ENCODE measurements at regions not wholly inside any gene's neighbourhood (a gene's known extent, or its start where the extent isn't known, plus 50 kb on each side); places are given as distances from the start of the nearest gene placed in this dataset.

DNA sequence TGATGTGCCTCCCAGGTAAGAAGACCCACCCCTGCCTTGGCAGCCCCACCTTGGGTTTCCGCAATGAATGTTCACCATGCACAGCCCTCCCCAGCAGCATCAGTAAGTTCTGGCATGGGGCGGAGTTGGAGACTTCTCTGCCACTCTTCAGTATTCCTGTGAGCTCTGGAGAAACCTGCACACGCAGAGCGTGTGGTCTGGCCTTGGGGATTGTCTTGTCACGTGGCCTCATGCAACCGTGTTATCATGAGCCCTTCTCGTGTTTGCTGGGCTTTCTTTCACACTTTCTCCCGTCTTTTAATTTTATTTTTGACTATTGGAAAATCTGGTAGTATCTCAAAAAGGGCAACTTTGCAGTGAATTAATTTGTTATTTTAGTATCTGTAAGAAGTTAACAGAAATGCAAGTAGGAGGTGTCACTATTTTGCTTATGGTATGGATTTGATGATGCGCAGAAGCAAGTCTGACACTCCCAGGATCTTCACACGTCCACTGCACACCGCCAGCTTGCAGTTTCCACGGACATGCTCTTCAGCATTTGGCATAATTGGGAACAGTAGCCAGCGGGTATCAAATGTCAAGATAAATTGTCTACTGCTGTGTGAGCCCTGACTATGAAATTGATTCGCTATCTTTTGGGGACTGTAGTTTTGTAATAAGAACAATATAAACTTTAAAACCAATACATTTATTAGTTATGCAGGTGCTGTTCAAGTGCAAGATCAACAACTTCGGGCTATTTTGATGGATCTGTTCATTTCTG lies 463.5 kb downstream of the QKI start:
- ChIA-PET CTCF (ENCODE audit: low intra/inter-chr PET ratio, low total read pairs) (no interaction called here), POLR2A (no interaction called here)
- intact Hi-C loops (cut with micrococcal nuclease; ENCODE audit: unreplicated experiment) (no loop called here), in situ Hi-C loops (cut with HindIII; ENCODE audit: extremely low pct_ligation_motif_present, low pct_unique_long_range_greater_than_20kb) (no loop called here)
- TF ChIP-seq ZNF703 (CRISPR knock-in tag; IDR thresholded peaks at IDR 0.05; ENCODE audit: borderline replicate concordance) = no peak
- 14% methylated on average over 15 of the region's 15 CpGs for whole genome bisulfite sequencing (ENCODE audit: low lambda C conversion rate)
- Histone ChIP-seq H3K9ac (ENCODE audit: insufficient read depth, low read depth, low read length) (no peak overlapping the region), H3K27ac (ENCODE audit: extremely low read length, insufficient read depth, low read length) (no peak overlapping the region), H3K9me3 (ENCODE audit: low read length) (no peaks in the 10 kb centered on the region), H3K27me3 (ENCODE audit: control insufficient read depth in 1 of 2, insufficient read depth in 2 of 2, low read length in 2 of 2) (peaks cover 0 to 2% of the 10 kb centered on the region in 2 experiments; a peak in 1 of 5 replicates), H3K4me1 (ENCODE audit: insufficient read depth, low read length) (no peaks in the 10 kb centered on the region), H3K79me2 (ENCODE audit: insufficient read depth, low read length) (no peaks in the 10 kb centered on the region), H3K36me3 (replicated peaks in 1 of 2; ENCODE audit: control insufficient read depth in 1 of 2, insufficient read depth in 2 of 2, low read length in 2 of 2) (no peaks in the 10 kb centered on the region), H3K4me3 (replicated peaks in 1 of 3; ENCODE audit: insufficient read depth in 1 of 3, low read depth in 2 of 3, low read length in 3 of 3) (no peak overlapping the region), H3K4me2 (ENCODE audit: low read depth, low read length) (no peak overlapping the region), H4K20me1 (ENCODE audit: insufficient read depth, low read length) (no peaks in the 10 kb centered on the region), H2AFZ (ENCODE audit: low read length) (no peak overlapping the region)
- no peak for ATAC-seq
- no peak for DNase-seq (ENCODE audit: low spot score)
- no peak for FAIRE-seq
- no TSS peak for BruUV-seq (replicated peaks)

GRCh38 chr6:163876391-163876790 lies 461.9 kb downstream of the QKI start:
- Histone ChIP-seq H3K27ac (ENCODE audit: extremely low read length, insufficient read depth, low read length) (no peak overlapping the region), H4K20me1 (ENCODE audit: insufficient read depth, low read length) (no peaks in the 10 kb centered on the region), H3K27me3 (ENCODE audit: control insufficient read depth in 1 of 2, insufficient read depth in 2 of 2, low read length in 2 of 2) (peaks cover 0 to 2% of the 10 kb centered on the region in 2 experiments; a peak in 1 of 5 replicates), H3K4me2 (ENCODE audit: low read depth, low read length) (no peak overlapping the region), H3K36me3 (replicated peaks in 1 of 2; ENCODE audit: control insufficient read depth in 1 of 2, insufficient read depth in 2 of 2, low read length in 2 of 2) (no peaks in the 10 kb centered on the region), H3K9me3 (ENCODE audit: low read length) (no peaks in the 10 kb centered on the region), H3K79me2 (ENCODE audit: insufficient read depth, low read length) (no peaks in the 10 kb centered on the region), H3K4me1 (ENCODE audit: insufficient read depth, low read length) (no peaks in the 10 kb centered on the region), H2AFZ (ENCODE audit: low read length) (no peak overlapping the region), H3K9ac (ENCODE audit: insufficient read depth, low read depth, low read length) (no peak overlapping the region), H3K4me3 (replicated peaks in 1 of 3; ENCODE audit: insufficient read depth in 1 of 3, low read depth in 2 of 3, low read length in 3 of 3) (no peak overlapping the region)
- POLR2A ChIA-PET = no interaction called here
- in situ Hi-C loops (cut with HindIII; ENCODE audit: extremely low pct_ligation_motif_present, low pct_unique_long_range_greater_than_20kb) = no loop called here
- DNase-seq (ENCODE audit: low spot score) (no peak), FAIRE-seq (no peak), ATAC-seq (no peak)
- BruUV-seq (replicated peaks) = no TSS peak
- CTCF ChIA-PET (ENCODE audit: low intra/inter-chr PET ratio, low total read pairs) = no interaction called here
- TF ChIP-seq AKNA (CRISPR knock-in tag; IDR thresholded peaks at IDR 0.05; ENCODE audit: borderline replicate concordance) = no peak
- TF ChIP-seq JUNB (CRISPR knock-in tag; IDR thresholded peaks at IDR 0.05; ENCODE audit: borderline replicate concordance) = no peak
- no peak for TF ChIP-seq UBTF (CRISPR knock-in tag; IDR thresholded peaks at IDR 0.05)
- no peak for TF ChIP-seq SMAD3 (CRISPR knock-in tag; IDR thresholded peaks at IDR 0.05)
- TF ChIP-seq RORA (CRISPR knock-in tag; IDR thresholded peaks at IDR 0.05) = no peak
- TF ChIP-seq JARID2 (CRISPR knock-in tag; IDR thresholded peaks at IDR 0.05; ENCODE audit: insufficient replicate concordance) = no peak
- TF ChIP-seq, protein P1, sequence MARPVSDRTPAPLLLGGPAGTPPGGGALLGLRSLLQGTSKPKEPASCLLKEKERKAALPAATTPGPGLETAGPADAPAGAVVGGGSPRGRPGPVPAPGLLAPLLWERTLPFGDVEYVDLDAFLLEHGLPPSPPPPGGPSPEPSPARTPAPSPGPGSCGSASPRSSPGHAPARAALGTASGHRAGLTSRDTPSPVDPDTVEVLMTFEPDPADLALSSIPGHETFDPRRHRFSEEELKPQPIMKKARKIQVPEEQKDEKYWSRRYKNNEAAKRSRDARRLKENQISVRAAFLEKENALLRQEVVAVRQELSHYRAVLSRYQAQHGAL (CRISPR knock-in tag; IDR thresholded peaks at IDR 0.05; ENCODE audit: not compliant biosample characterization) = no peak
- 3% methylated on average over 3 of the region's 3 CpGs for WGBS (ENCODE audit: low lambda C conversion rate)
- intact Hi-C loops (cut with micrococcal nuclease; ENCODE audit: unreplicated experiment) = no loop called here

Measured in HepG2 (cell line).